Esophagus squamous epithelium (tissue), 5 donors: ENCODE measurements at regions not wholly inside any gene's neighbourhood (a gene's known extent, or its start where the extent isn't known, plus 50 kb on each side); places are given as distances from the start of the nearest gene placed in this dataset.

Experiments
- DNase-seq: peaks from one replicate; lab custom pipeline; 2025; lab: John Stamatoyannopoulos, UW
- H3K27ac ChIP-seq, 4 donors: fragments of 200-600 bp; sonication (generic); one replicate each; pipeline ENCODE4 v1.5.1; 2016 to 2019; ENCODE audit warnings: mild to moderate bottlenecking in 1 of 4
- H3K27me3 ChIP-seq, 4 donors: fragments of 200-600 bp; sonication (generic); 1 replicate in 3 of 4; 2 replicates in 1 of 4; pipeline versions ENCODE4 v1.5.1 to v1.6.0; 2017 to 2021; ENCODE audit warnings: antibody characterized with exemption in 1 of 4
- H3K36me3 ChIP-seq, 3 donors: fragments of 200-600 bp; sonication (generic); one replicate each; pipeline ENCODE4 v1.5.1; 2016 to 2019
- H3K4me1 ChIP-seq, 3 donors: fragments of 200-600 bp; sonication (generic); one replicate each; pipeline ENCODE4 v1.5.1; 2017 to 2019
- H3K4me3 ChIP-seq, 4 donors: fragments of 200-600 bp; sonication (generic); 1 replicate in 3 of 4; 2 replicates in 1 of 4; pipeline ENCODE4 v1.5.1; 2016 to 2019; ENCODE audit warnings: mild to moderate bottlenecking in 2 of 4, moderate library complexity in 1 of 4
- H3K9me3 ChIP-seq, 3 donors: fragments of 200-600 bp; sonication (generic); one replicate each; pipeline ENCODE4 v1.5.1; 2016 to 2019
- POLR2A ChIP-seq, 4 donors: fragments of 450-650 bp; IDR thresholded peaks; one replicate each; pipeline ENCODE4 v1.6.1; 2017; ENCODE audit warnings: antibody characterized with exemption in 4 of 4, mild to moderate bottlenecking in 4 of 4, moderate library complexity in 3 of 4
- WGBS, 2 donors: methylation state at CpG; one replicate each; pipeline ENCODE4 v1.1.5; 2018; 5-methylcytosine and 5-hydroxymethylcytosine counted together
- intact Hi-C: fragments of 100-400 bp; cut with DNase I; formaldehyde crosslinking; loops from one replicate; pipeline ENCODE4 v1.15.0; 2022
- TF ChIP-seq, protein P1 (sequence below), 6 experiments: fragments of 450-650 bp in 4 of 6; fragments of 200-600 bp in 2 of 6; sonication (generic) in 2 of 6; IDR thresholded peaks; one replicate each; pipeline ENCODE4 v1.5.1; 2016 to 2019; ENCODE audit warnings: antibody characterized with exemption in 6 of 6, mild to moderate bottlenecking in 4 of 6, moderate library complexity in 4 of 6
- donor health status: DM: yes; HTN: yes; CAD: no.

DNA sequence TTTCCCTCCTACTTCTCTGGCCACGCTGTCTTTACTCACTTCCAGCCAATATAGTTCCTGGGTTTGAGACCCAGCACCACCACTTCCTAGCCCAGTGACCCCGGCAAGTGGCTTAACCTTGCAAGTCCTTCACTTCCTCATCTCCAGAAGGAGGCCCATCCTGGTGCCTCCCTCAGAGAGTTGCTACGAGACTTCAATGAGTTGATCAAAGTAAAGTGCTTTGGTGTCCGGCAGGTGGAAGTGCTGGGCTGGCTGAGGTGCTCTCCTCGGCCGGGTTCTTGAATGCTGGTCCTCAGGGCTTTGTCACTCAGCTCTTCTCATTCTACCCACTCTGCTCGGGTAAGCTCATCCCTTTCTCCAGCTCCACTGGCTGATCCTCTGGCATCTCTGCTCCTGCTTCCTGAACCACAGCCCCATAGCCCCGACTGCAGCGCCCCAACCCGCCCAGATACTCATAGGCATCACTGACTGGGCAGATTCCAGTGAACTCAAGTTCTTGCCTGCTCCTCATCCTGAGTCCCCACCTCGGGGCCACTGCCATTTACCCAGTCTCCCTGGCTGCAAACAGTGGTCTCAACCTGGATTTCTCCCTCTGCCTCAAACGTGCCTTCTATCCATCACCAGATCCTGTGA lies 75.8 kb upstream of the WNT4 start:
- H3K4me1 ChIP-seq, result no peaks in the 10 kb centered on the region
- intact Hi-C loops, result no loop called here
- no peaks in the 10 kb centered on the region for H3K9me3 ChIP-seq
- no peak overlapping the region for H3K27ac ChIP-seq
- no peak overlapping the region for H3K4me3 ChIP-seq
- no peak for DNase-seq
- peaks cover 0 to 51% (median 0%) of the 10 kb centered on the region in 4 donors for H3K27me3 ChIP-seq
- 69 to 81% methylated on average over 12 of the region's 12 CpGs for WGBS, 2 donors
- TF ChIP-seq POLR2A (IDR thresholded peaks at IDR 0.05), result no peak
- TF ChIP-seq, protein P1, sequence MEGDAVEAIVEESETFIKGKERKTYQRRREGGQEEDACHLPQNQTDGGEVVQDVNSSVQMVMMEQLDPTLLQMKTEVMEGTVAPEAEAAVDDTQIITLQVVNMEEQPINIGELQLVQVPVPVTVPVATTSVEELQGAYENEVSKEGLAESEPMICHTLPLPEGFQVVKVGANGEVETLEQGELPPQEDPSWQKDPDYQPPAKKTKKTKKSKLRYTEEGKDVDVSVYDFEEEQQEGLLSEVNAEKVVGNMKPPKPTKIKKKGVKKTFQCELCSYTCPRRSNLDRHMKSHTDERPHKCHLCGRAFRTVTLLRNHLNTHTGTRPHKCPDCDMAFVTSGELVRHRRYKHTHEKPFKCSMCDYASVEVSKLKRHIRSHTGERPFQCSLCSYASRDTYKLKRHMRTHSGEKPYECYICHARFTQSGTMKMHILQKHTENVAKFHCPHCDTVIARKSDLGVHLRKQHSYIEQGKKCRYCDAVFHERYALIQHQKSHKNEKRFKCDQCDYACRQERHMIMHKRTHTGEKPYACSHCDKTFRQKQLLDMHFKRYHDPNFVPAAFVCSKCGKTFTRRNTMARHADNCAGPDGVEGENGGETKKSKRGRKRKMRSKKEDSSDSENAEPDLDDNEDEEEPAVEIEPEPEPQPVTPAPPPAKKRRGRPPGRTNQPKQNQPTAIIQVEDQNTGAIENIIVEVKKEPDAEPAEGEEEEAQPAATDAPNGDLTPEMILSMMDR (IDR thresholded peaks at IDR 0.05), result no peak
- H3K36me3 ChIP-seq, result no peaks in the 10 kb centered on the region

DNA sequence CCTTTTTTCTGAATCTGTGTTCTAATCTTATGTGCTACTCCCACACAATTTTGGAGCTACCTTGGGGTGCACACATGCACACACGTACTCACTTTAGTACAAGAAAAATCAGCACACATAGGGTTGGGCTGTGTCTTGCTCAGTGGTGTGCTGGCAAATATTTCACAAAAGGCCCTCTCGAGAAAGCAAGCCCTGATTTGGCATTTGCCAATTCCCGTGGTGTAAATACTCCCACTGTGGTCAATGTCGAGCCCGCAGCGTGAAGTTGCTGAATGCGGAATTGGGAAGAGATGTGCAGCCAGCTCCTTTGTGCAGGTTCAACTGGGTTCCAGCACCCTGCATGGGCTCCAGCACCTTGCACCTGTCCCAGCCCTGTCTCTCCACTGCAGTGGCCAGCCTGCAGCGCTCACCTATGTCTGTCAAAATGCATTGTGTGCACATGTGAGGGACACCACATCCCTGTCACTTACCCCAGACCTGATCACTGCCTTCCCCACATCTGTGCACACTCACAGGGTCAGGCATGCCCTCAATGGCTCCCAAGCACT lies 78.4 kb upstream of the WNT4 start:
- no peak for DNase-seq
- H3K36me3 ChIP-seq, result no peaks in the 10 kb centered on the region
- peaks cover 0 to 5% (median 0%) of the 10 kb centered on the region in 3 donors for H3K9me3 ChIP-seq
- peaks cover 0 to 5% (median 0%) of the 10 kb centered on the region in 3 donors for H3K4me1 ChIP-seq
- TF ChIP-seq POLR2A (IDR thresholded peaks at IDR 0.05), result no peak
- TF ChIP-seq, protein P1 (IDR thresholded peaks at IDR 0.05), result no peak
- WGBS, 2 donors, result 82 to 92% methylated on average over 1 to 8 of the region's 8 CpGs
- peaks cover 0 to 37% (median 0%) of the 10 kb centered on the region in 4 donors for H3K27me3 ChIP-seq
- no peak overlapping the region for H3K4me3 ChIP-seq
- no peak overlapping the region for H3K27ac ChIP-seq
- intact Hi-C loops, result no loop called here

DNA sequence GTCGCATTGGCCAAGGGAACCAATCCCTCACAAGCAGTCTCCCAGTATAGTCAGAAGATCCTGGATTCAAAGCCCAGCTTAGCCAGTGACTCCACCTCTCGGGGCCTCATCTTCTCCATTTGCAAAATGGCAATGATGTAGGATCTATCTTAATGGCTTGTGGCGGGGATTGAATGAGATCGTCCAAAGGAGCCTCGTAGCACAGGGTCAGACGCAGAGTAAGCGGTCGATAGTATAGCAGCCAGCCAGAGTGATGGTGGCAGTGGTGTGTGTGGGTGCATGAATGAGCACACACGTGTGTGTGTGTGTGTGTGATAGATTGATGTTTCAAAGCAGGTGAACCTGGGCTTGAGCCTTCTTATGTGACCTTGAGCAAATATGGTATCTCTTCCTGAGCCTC lies 79.8 kb upstream of the WNT4 start:
- Histone ChIP-seq H3K36me3 (no peaks in the 10 kb centered on the region), H3K4me1 (peaks cover 0 to 5% (median 0%) of the 10 kb centered on the region in 3 donors), H3K9me3 (peaks cover 0 to 5% (median 0%) of the 10 kb centered on the region in 3 donors), H3K27ac (no peak overlapping the region), H3K27me3 (peaks cover 0 to 32% (median 0%) of the 10 kb centered on the region in 4 donors), H3K4me3 (no peak overlapping the region)
- DNase-seq, result no peak
- TF ChIP-seq, protein P1 (IDR thresholded peaks at IDR 0.05), result no peak
- TF ChIP-seq POLR2A (IDR thresholded peaks at IDR 0.05), result no peak
- 63 to 81% methylated on average over 5 to 9 of the region's 9 CpGs for WGBS, 2 donors
- intact Hi-C loops, result no loop called here

DNA sequence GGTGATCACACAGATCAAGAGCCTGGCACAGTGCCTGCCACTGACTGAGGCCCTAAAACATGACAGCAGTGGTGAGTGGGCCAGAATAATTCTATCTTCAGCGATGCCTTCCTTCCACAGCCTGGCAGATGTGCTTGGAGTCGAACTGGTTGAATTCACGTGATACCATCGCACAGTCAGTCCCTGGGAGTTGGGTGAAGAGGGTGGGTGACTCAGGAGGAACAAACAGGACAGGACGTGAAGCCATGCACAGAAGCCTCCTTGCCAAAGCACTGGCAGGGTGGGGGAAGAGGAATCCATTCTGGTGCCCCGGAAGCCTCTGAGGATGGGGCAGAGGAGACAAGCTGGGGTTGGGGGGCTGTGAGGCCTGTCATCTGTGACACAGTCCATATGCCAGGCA lies 80.3 kb upstream of the WNT4 start:
- peaks cover 0 to 5% (median 0%) of the 10 kb centered on the region in 3 donors for H3K9me3 ChIP-seq
- 63 to 67% methylated on average over 4 to 6 of the region's 6 CpGs for WGBS, 2 donors
- H3K36me3 ChIP-seq, result no peaks in the 10 kb centered on the region
- intact Hi-C loops, result no loop called here
- TF ChIP-seq POLR2A (IDR thresholded peaks at IDR 0.05), result no peak
- TF ChIP-seq, protein P1 (IDR thresholded peaks at IDR 0.05), result no peak
- H3K27me3 ChIP-seq, result peaks cover 0 to 28% (median 0%) of the 10 kb centered on the region in 4 donors
- no peak for DNase-seq
- H3K27ac ChIP-seq, result no peak overlapping the region
- H3K4me1 ChIP-seq, result peaks cover 0 to 5% (median 0%) of the 10 kb centered on the region in 3 donors
- H3K4me3 ChIP-seq, result no peak overlapping the region

DNA sequence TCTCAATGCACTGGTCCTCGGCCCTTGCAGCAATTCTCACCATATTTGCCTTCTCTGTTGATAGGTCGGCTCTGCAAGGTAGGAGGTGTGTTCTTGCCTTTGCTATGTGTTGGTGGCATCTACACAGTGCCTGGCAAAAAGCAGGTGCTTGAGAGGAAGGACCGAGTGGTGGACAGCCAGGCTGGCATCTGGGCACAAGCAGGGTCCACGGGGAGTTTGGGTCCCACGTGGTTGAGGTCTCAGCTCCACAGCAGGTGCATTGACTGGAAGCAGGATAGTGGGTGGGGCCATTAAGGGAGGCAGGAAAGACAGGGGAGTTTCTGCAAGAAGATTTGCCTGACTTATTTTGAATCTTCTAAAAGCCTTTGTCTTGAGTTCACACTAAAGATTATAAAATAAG lies 81.2 kb upstream of the WNT4 start:
- WGBS, 2 donors, result 54 to 56% methylated on average over 3 to 5 of the region's 5 CpGs
- H3K27me3 ChIP-seq, result peaks cover 0 to 25% (median 0%) of the 10 kb centered on the region in 4 donors
- no peak overlapping the region for H3K27ac ChIP-seq
- H3K9me3 ChIP-seq, result peaks cover 0 to 5% (median 0%) of the 10 kb centered on the region in 3 donors
- no peak for DNase-seq
- H3K4me3 ChIP-seq, result no peak overlapping the region
- TF ChIP-seq, protein P1 (IDR thresholded peaks at IDR 0.05), result no peak
- no peak for TF ChIP-seq POLR2A (IDR thresholded peaks at IDR 0.05)
- H3K36me3 ChIP-seq, result no peaks in the 10 kb centered on the region
- peaks cover 0 to 11% (median 0%) of the 10 kb centered on the region in 3 donors for H3K4me1 ChIP-seq
- intact Hi-C loops, result no loop called here
